DND-41 (cell line): ENCODE measurements at regions not wholly inside any gene's neighbourhood (a gene's known extent, or its start where the extent isn't known, plus 50 kb on each side); places are given as distances from the start of the nearest gene placed in this dataset.
A peak's percentile ranks its signal among the peaks of the same experiment; 100 is the strongest.

ENCODE experiments used
- ATAC-seq: fragments of 200-7000 bp; cut with Tn5 transposase; 3 replicates; pipeline ENCODE4 v1.9.1; 2021; ENCODE audit warnings: low read depth; ENCODE audit not compliant: insufficient read depth
- DNase-seq: peaks from one replicate; pipeline ENCODE4 v3.0.0-alpha.2; 2020
- H2AFZ ChIP-seq: 2 replicates; pipeline ENCODE4 v1.6.0; 2012; ENCODE audit warnings: low read depth, low read length
- H3K27ac ChIP-seq: 2 replicates; pipeline ENCODE4 v1.5.1; 2012; ENCODE audit warnings: low read length, inconsistent platforms
- H3K27me3 ChIP-seq: fragments of 200-600 bp; sonication (generic); 2 replicates; pipeline ENCODE4 v1.6.0; 2012; ENCODE audit warnings: low read length, mild to moderate bottlenecking, inconsistent platforms; ENCODE audit not compliant: insufficient read depth, poor library complexity
- H3K36me3 ChIP-seq: 2 replicates; pipeline ENCODE4 v1.5.1; 2012; ENCODE audit warnings: low read length, inconsistent platforms; ENCODE audit not compliant: insufficient read depth
- H3K4me1 ChIP-seq: 2 replicates; pipeline ENCODE4 v1.5.1; 2012; ENCODE audit warnings: mild to moderate bottlenecking, low read length; ENCODE audit not compliant: insufficient read depth
- H3K4me2 ChIP-seq: 2 replicates; pipeline ENCODE4 v1.6.0; 2012; ENCODE audit warnings: mild to moderate bottlenecking, moderate library complexity, low read length, inconsistent platforms; ENCODE audit not compliant: insufficient read depth
- H3K4me3 ChIP-seq, 2 experiments: fragments of 200-600 bp in 1 of 2; shearing (Covaris generic) in 1 of 2; 2 replicates each; pipeline ENCODE4 v1.5.1; 2012 to 2016; ENCODE audit warnings: inconsistent platforms in 2 of 2, low read length in 2 of 2, mild to moderate bottlenecking in 2 of 2, low read depth in 1 of 2, moderate library complexity in 1 of 2
- H3K79me2 ChIP-seq: 2 replicates; pipeline ENCODE4 v1.6.0; 2012; ENCODE audit warnings: low read length, inconsistent platforms; ENCODE audit not compliant: insufficient read depth
- H3K9ac ChIP-seq: 2 replicates; pipeline ENCODE4 v1.6.0; 2012; ENCODE audit warnings: low read depth, mild to moderate bottlenecking, inconsistent platforms, low read length, moderate library complexity
- H3K9me3 ChIP-seq: 2 replicates; pipeline ENCODE4 v1.5.1; 2012; ENCODE audit warnings: low read length, moderate library complexity, mild to moderate bottlenecking, inconsistent platforms; ENCODE audit not compliant: insufficient read depth, severe bottlenecking
- H4K20me1 ChIP-seq: 2 replicates; pipeline ENCODE4 v1.6.0; 2012; ENCODE audit warnings: low read length; ENCODE audit not compliant: insufficient read depth
- EZH2 ChIP-seq: IDR thresholded peaks from 3 replicates; pipeline ENCODE4 v1.6.1; 2012; ENCODE audit warnings: borderline replicate concordance, low read depth, mild to moderate bottlenecking, moderate library complexity, low read length, inconsistent platforms; ENCODE audit not compliant: severe bottlenecking
- TF ChIP-seq, protein P1 (sequence below): IDR thresholded peaks from 2 replicates; pipeline ENCODE4 v1.5.1; 2012; ENCODE audit warnings: borderline replicate concordance, low read length, moderate library complexity, mild to moderate bottlenecking; ENCODE audit not compliant: poor library complexity, severe bottlenecking; ENCODE audit errors: extremely low read depth

DNA sequence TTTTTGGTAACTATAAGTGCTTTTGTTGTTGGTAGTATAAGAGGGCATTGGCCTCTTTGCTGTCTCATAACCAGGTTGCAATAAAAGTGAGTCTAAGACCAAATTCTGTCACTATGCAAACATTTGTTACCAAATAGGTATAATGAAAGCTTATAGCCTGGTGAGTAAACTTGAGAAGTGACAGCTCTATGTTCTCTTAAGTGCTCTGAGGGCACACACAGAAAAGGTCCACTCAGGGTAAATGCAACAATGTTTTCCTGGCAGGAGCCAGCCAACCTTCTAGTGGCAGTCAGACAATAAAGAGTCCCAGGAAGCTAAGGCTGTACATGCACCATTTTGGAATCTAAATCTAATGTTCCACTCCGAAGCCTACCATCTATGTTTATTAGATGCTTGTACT, 262.1 kb upstream of the TGFBR2 start:
- no peak overlapping the region for H3K4me2 ChIP-seq
- no peaks in the 10 kb centered on the region for H3K27me3 ChIP-seq
- no peak overlapping the region for H3K27ac ChIP-seq
- ATAC-seq (no peak), DNase-seq (no peak)
- TF ChIP-seq, protein P1, sequence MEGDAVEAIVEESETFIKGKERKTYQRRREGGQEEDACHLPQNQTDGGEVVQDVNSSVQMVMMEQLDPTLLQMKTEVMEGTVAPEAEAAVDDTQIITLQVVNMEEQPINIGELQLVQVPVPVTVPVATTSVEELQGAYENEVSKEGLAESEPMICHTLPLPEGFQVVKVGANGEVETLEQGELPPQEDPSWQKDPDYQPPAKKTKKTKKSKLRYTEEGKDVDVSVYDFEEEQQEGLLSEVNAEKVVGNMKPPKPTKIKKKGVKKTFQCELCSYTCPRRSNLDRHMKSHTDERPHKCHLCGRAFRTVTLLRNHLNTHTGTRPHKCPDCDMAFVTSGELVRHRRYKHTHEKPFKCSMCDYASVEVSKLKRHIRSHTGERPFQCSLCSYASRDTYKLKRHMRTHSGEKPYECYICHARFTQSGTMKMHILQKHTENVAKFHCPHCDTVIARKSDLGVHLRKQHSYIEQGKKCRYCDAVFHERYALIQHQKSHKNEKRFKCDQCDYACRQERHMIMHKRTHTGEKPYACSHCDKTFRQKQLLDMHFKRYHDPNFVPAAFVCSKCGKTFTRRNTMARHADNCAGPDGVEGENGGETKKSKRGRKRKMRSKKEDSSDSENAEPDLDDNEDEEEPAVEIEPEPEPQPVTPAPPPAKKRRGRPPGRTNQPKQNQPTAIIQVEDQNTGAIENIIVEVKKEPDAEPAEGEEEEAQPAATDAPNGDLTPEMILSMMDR, result no peak
- TF ChIP-seq EZH2, result no peak
- no peak overlapping the region for H3K9ac ChIP-seq
- no peak overlapping the region for H2AFZ ChIP-seq
- no peaks in the 10 kb centered on the region for H3K36me3 ChIP-seq
- no peaks in the 10 kb centered on the region for H3K79me2 ChIP-seq
- no peaks in the 10 kb centered on the region for H4K20me1 ChIP-seq
- H3K4me3 ChIP-seq, result no peak overlapping the region
- H3K4me1 ChIP-seq, result peaks cover 32% of the 10 kb centered on the region
- H3K9me3 ChIP-seq, result no peaks in the 10 kb centered on the region

DNA sequence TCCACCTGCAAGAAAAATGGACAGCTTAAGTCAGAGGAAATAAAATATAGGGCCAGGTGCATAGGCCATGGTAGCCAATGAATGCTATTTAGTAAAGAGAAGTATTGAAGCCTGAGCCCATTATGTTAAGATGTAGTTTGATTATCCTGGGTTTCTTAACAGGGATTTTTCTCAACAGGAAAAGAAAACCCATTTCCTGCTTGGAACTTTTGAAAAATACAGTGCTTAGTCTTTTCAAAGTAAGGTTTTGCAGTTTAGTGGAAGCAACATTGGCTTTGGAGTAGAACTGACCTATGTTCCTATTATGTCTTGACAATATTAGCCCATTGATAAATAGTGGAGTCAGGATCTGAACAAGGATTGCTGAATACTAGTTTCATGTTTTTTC, 259.5 kb upstream of the TGFBR2 start:
- Histone ChIP-seq H3K79me2 (no peaks in the 10 kb centered on the region), H3K4me3 (no peak overlapping the region), H3K9me3 (no peaks in the 10 kb centered on the region), H3K9ac (no peak overlapping the region), H2AFZ (no peak overlapping the region), H4K20me1 (no peaks in the 10 kb centered on the region), H3K36me3 (no peaks in the 10 kb centered on the region), H3K4me2 (no peak overlapping the region), H3K27ac (peak overlapping the region; percentile 78), H3K27me3 (no peaks in the 10 kb centered on the region), H3K4me1 (peaks cover 55% of the 10 kb centered on the region)
- ATAC-seq, result no peak
- no peak for DNase-seq
- no peak for TF ChIP-seq EZH2
- TF ChIP-seq, protein P1, result no peak

DNA sequence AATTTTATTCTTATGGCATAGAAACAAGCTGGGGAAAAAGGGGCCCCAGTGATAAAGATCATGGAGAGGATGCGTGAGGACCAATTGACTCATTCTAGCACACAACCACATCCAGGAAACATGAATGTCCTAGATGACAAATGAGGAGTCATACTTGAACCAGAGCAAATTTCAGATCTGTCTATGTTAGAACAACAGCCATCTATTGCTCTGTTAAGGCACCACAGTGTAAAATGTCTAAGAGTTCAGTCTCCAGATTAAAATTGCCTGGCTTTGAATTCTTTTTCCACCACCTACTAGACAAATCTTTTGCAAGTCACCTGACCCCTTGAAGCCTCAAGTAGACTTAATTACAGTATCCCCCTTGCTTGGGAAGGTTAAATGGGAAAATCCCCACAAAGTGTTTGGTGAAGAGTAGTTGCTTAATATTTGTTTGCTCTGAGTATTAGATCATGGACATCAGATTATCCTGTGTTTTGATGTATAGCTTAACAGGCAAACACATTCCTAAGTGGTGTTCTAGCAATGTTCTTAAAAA, 258.7 kb upstream of the TGFBR2 start:
- H3K9ac ChIP-seq, result peak overlapping the region; percentile 6; the same call in 1 of the 2 replicates
- H3K4me1 ChIP-seq, result peaks cover 63% of the 10 kb centered on the region
- H4K20me1 ChIP-seq, result no peaks in the 10 kb centered on the region
- no peaks in the 10 kb centered on the region for H3K9me3 ChIP-seq
- no peak overlapping the region for H3K4me3 ChIP-seq
- no peaks in the 10 kb centered on the region for H3K79me2 ChIP-seq
- no peak for TF ChIP-seq EZH2
- TF ChIP-seq, protein P1, result no peak
- DNase-seq (peak; percentile 61), ATAC-seq (peak; percentile 97)
- H3K27me3 ChIP-seq, result no peaks in the 10 kb centered on the region
- no peak overlapping the region for H2AFZ ChIP-seq
- H3K4me2 ChIP-seq, result peak overlapping the region; percentile 16; the same call in 1 of the 2 replicates
- peak overlapping the region; percentile 78 for H3K27ac ChIP-seq
- H3K36me3 ChIP-seq, result no peaks in the 10 kb centered on the region

DNA sequence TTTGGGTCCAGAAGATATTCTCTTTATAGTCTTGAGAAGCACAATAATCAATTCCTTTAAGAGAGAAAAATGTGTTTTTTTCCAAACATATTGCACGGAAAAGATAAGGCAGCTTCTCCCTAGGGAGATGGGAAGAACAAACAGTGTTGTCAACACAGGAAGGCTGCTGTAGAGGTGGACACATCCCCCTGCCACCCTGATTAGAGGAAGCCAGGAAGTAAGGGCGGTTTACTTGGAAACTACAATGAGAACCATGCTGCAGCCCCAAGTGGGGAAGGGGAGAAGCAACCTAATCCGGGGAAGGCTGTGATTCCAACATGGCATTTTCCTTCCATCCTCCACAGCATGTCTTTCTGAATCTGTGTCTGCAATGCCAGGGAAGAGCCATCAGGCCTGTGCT, 256.9 kb upstream of the TGFBR2 start:
- H4K20me1 ChIP-seq, result no peaks in the 10 kb centered on the region
- TF ChIP-seq EZH2, result no peak
- TF ChIP-seq, protein P1, result no peak
- no peaks in the 10 kb centered on the region for H3K79me2 ChIP-seq
- H3K36me3 ChIP-seq, result no peaks in the 10 kb centered on the region
- DNase-seq (no peak), ATAC-seq (no peak)
- no peak overlapping the region for H2AFZ ChIP-seq
- H3K27ac ChIP-seq, result peak overlapping the region; percentile 42; the same call in 1 of the 2 replicates
- no peak overlapping the region for H3K4me3 ChIP-seq
- H3K4me1 ChIP-seq, result peaks cover 81% of the 10 kb centered on the region
- H3K9ac ChIP-seq, result no peak overlapping the region
- no peaks in the 10 kb centered on the region for H3K27me3 ChIP-seq
- no peaks in the 10 kb centered on the region for H3K9me3 ChIP-seq
- no peak overlapping the region for H3K4me2 ChIP-seq
